ENCODE measurements at regions not wholly inside any gene's neighbourhood (a gene's known extent, or its start where the extent isn't known, plus 50 kb on each side); places are given as distances from the start of the nearest gene placed in this dataset.

- no CpG with 5 or more reads among the region's 4 CpGs for WGBS, 2 experiments (ENCODE audit: insufficient coverage in 2 of 2)
Measured at GRCh38 chr4:166341992-166342391, 469.0 kb downstream of the TLL1 start.

GRCh38 chr4:166363198-166363597 lies 490.2 kb downstream of the TLL1 start:
- H3K4me1 ChIP-seq (ENCODE audit: control insufficient read depth, insufficient read depth, low read length, poor library complexity, severe bottlenecking) = no peaks in the 10 kb centered on the region
- H3K4me3 ChIP-seq (ENCODE audit: extremely low read depth, insufficient read depth, low read length, poor library complexity, severe bottlenecking) = no peak overlapping the region
- WGBS, 2 experiments (ENCODE audit: insufficient coverage in 2 of 2) = no CpG with 5 or more reads among the region's 2 CpGs
- H3K27ac ChIP-seq (ENCODE audit: low read depth, low read length, severe bottlenecking) = no peak overlapping the region
- no peaks in the 10 kb centered on the region for H3K36me3 ChIP-seq (ENCODE audit: control insufficient read depth, insufficient read depth, low read length)
- H3K9me3 ChIP-seq (ENCODE audit: control insufficient read depth, low read length) = no peaks in the 10 kb centered on the region

More at GRCh38 chr4:166341992-166342391, 469.0 kb downstream of the TLL1 start:
- Histone ChIP-seq H3K4me1 (ENCODE audit: control insufficient read depth, insufficient read depth, low read length, poor library complexity, severe bottlenecking) (no peaks in the 10 kb centered on the region), H3K9me3 (ENCODE audit: control insufficient read depth, low read length) (no peaks in the 10 kb centered on the region), H3K27ac (ENCODE audit: low read depth, low read length, severe bottlenecking) (no peak overlapping the region), H3K36me3 (ENCODE audit: control insufficient read depth, insufficient read depth, low read length) (no peaks in the 10 kb centered on the region), H3K4me3 (ENCODE audit: extremely low read depth, insufficient read depth, low read length, poor library complexity, severe bottlenecking) (no peak overlapping the region)

GRCh38 chr4:166366012-166366411 lies 493.0 kb downstream of the TLL1 start:
- no peak overlapping the region for H3K4me3 ChIP-seq (ENCODE audit: extremely low read depth, insufficient read depth, low read length, poor library complexity, severe bottlenecking)
- no peaks in the 10 kb centered on the region for H3K36me3 ChIP-seq (ENCODE audit: control insufficient read depth, insufficient read depth, low read length)
- no CpG with 5 or more reads among the region's 3 CpGs for WGBS, 2 experiments (ENCODE audit: insufficient coverage in 2 of 2)
- H3K27ac ChIP-seq (ENCODE audit: low read depth, low read length, severe bottlenecking) = no peak overlapping the region
- no peaks in the 10 kb centered on the region for H3K9me3 ChIP-seq (ENCODE audit: control insufficient read depth, low read length)
- no peaks in the 10 kb centered on the region for H3K4me1 ChIP-seq (ENCODE audit: control insufficient read depth, insufficient read depth, low read length, poor library complexity, severe bottlenecking)

GRCh38 chr4:166377578-166377977 lies 504.5 kb downstream of the TLL1 start:
- Histone ChIP-seq H3K9me3 (ENCODE audit: control insufficient read depth, low read length) (peaks cover 8% of the 10 kb centered on the region), H3K4me3 (ENCODE audit: extremely low read depth, insufficient read depth, low read length, poor library complexity, severe bottlenecking) (no peak overlapping the region), H3K36me3 (ENCODE audit: control insufficient read depth, insufficient read depth, low read length) (no peaks in the 10 kb centered on the region), H3K27ac (ENCODE audit: low read depth, low read length, severe bottlenecking) (no peak overlapping the region), H3K4me1 (ENCODE audit: control insufficient read depth, insufficient read depth, low read length, poor library complexity, severe bottlenecking) (no peaks in the 10 kb centered on the region)
- no CpG with 5 or more reads among the region's 1 CpG for WGBS, 2 experiments (ENCODE audit: insufficient coverage in 2 of 2)

- Histone ChIP-seq H3K36me3 (ENCODE audit: control insufficient read depth, insufficient read depth, low read length) (no peaks in the 10 kb centered on the region), H3K9me3 (ENCODE audit: control insufficient read depth, low read length) (no peaks in the 10 kb centered on the region), H3K27ac (ENCODE audit: low read depth, low read length, severe bottlenecking) (no peak overlapping the region), H3K4me3 (ENCODE audit: extremely low read depth, insufficient read depth, low read length, poor library complexity, severe bottlenecking) (no peak overlapping the region), H3K4me1 (ENCODE audit: control insufficient read depth, insufficient read depth, low read length, poor library complexity, severe bottlenecking) (no peaks in the 10 kb centered on the region)
- 80 to 83% methylated on average over 1 to 2 of the region's 6 CpGs for WGBS, 2 experiments (ENCODE audit: insufficient coverage in 2 of 2)
Measured at GRCh38 chr4:166386491-166387360, 513.7 kb downstream of the TLL1 start.

GRCh38 chr4:166391501-166391900 lies 518.5 kb downstream of the TLL1 start:
- Histone ChIP-seq H3K27ac (ENCODE audit: low read depth, low read length, severe bottlenecking) (no peak overlapping the region), H3K4me1 (ENCODE audit: control insufficient read depth, insufficient read depth, low read length, poor library complexity, severe bottlenecking) (no peaks in the 10 kb centered on the region), H3K9me3 (ENCODE audit: control insufficient read depth, low read length) (no peaks in the 10 kb centered on the region), H3K36me3 (ENCODE audit: control insufficient read depth, insufficient read depth, low read length) (no peaks in the 10 kb centered on the region), H3K4me3 (ENCODE audit: extremely low read depth, insufficient read depth, low read length, poor library complexity, severe bottlenecking) (no peak overlapping the region)
- WGBS, 2 experiments (ENCODE audit: insufficient coverage in 2 of 2) = 82 to 86% methylated on average over 1 of the region's 1 CpG

- WGBS, 2 experiments (ENCODE audit: insufficient coverage in 2 of 2) = 67% methylated on average over 1 of the region's 1 CpG; no CpG with 5 or more reads in 1 of the 2 experiments
- Histone ChIP-seq H3K27ac (ENCODE audit: low read depth, low read length, severe bottlenecking) (no peak overlapping the region), H3K9me3 (ENCODE audit: control insufficient read depth, low read length) (no peaks in the 10 kb centered on the region), H3K4me1 (ENCODE audit: control insufficient read depth, insufficient read depth, low read length, poor library complexity, severe bottlenecking) (no peaks in the 10 kb centered on the region), H3K36me3 (ENCODE audit: control insufficient read depth, insufficient read depth, low read length) (no peaks in the 10 kb centered on the region), H3K4me3 (ENCODE audit: extremely low read depth, insufficient read depth, low read length, poor library complexity, severe bottlenecking) (no peak overlapping the region)
Measured at GRCh38 chr4:166399021-166399420, 526.0 kb downstream of the TLL1 start.

- WGBS, 2 experiments (ENCODE audit: insufficient coverage in 2 of 2) = 75 to 80% methylated on average over 2 of the region's 5 CpGs
- Histone ChIP-seq H3K9me3 (ENCODE audit: control insufficient read depth, low read length) (no peaks in the 10 kb centered on the region), H3K4me3 (ENCODE audit: extremely low read depth, insufficient read depth, low read length, poor library complexity, severe bottlenecking) (no peak overlapping the region), H3K27ac (ENCODE audit: low read depth, low read length, severe bottlenecking) (no peak overlapping the region), H3K4me1 (ENCODE audit: control insufficient read depth, insufficient read depth, low read length, poor library complexity, severe bottlenecking) (no peaks in the 10 kb centered on the region), H3K36me3 (ENCODE audit: control insufficient read depth, insufficient read depth, low read length) (no peaks in the 10 kb centered on the region)
Measured at GRCh38 chr4:166400270-166400894, 527.3 kb downstream of the TLL1 start.

- no peaks in the 10 kb centered on the region for H3K9me3 ChIP-seq (ENCODE audit: control insufficient read depth, low read length)
Measured at GRCh38 chr4:166413356-166413755, 540.3 kb downstream of the TLL1 start.

GRCh38 chr4:166414431-166414830 lies 541.4 kb downstream of the TLL1 start:
- H3K9me3 ChIP-seq (ENCODE audit: control insufficient read depth, low read length) = no peaks in the 10 kb centered on the region
- H3K27ac ChIP-seq (ENCODE audit: low read depth, low read length, severe bottlenecking) = no peak overlapping the region
- 67% methylated on average over 1 of the region's 1 CpG; no CpG with 5 or more reads in 1 of the 2 experiments for WGBS, 2 experiments (ENCODE audit: insufficient coverage in 2 of 2)
- H3K36me3 ChIP-seq (ENCODE audit: control insufficient read depth, insufficient read depth, low read length) = no peaks in the 10 kb centered on the region
- H3K4me3 ChIP-seq (ENCODE audit: extremely low read depth, insufficient read depth, low read length, poor library complexity, severe bottlenecking) = no peak overlapping the region
- H3K4me1 ChIP-seq (ENCODE audit: control insufficient read depth, insufficient read depth, low read length, poor library complexity, severe bottlenecking) = no peaks in the 10 kb centered on the region

More at GRCh38 chr4:166413356-166413755, 540.3 kb downstream of the TLL1 start:
- Histone ChIP-seq H3K27ac (ENCODE audit: low read depth, low read length, severe bottlenecking) (no peak overlapping the region), H3K36me3 (ENCODE audit: control insufficient read depth, insufficient read depth, low read length) (no peaks in the 10 kb centered on the region), H3K4me3 (ENCODE audit: extremely low read depth, insufficient read depth, low read length, poor library complexity, severe bottlenecking) (no peak overlapping the region), H3K4me1 (ENCODE audit: control insufficient read depth, insufficient read depth, low read length, poor library complexity, severe bottlenecking) (no peaks in the 10 kb centered on the region)
- no CpG with 5 or more reads among the region's 1 CpG for WGBS, 2 experiments (ENCODE audit: insufficient coverage in 2 of 2)

GRCh38 chr4:166415749-166416148 lies 542.7 kb downstream of the TLL1 start:
- Histone ChIP-seq H3K9me3 (ENCODE audit: control insufficient read depth, low read length) (no peaks in the 10 kb centered on the region), H3K27ac (ENCODE audit: low read depth, low read length, severe bottlenecking) (no peak overlapping the region), H3K36me3 (ENCODE audit: control insufficient read depth, insufficient read depth, low read length) (no peaks in the 10 kb centered on the region), H3K4me1 (ENCODE audit: control insufficient read depth, insufficient read depth, low read length, poor library complexity, severe bottlenecking) (no peaks in the 10 kb centered on the region), H3K4me3 (ENCODE audit: extremely low read depth, insufficient read depth, low read length, poor library complexity, severe bottlenecking) (no peak overlapping the region)
- WGBS, 2 experiments (ENCODE audit: insufficient coverage in 2 of 2) = 74 to 88% methylated on average over 3 of the region's 4 CpGs

Data from mesodermal cell (in vitro differentiated cells).